Osteocyte (in vitro differentiated cells): ENCODE measurements at regions not wholly inside any gene's neighbourhood (a gene's known extent, or its start where the extent isn't known, plus 50 kb on each side); places are given as distances from the start of the nearest gene placed in this dataset.

Experiments
- DNase-seq: peaks from one replicate; pipeline ENCODE4 v3.0.0; 2021; ENCODE audit warnings: mixed read lengths; ENCODE audit not compliant: unreplicated experiment; ENCODE audit errors: extremely low spot score
- H3K27ac Mint-ChIP-seq: one replicate; pipeline ENCODE4 v1.8.0; 2021; ENCODE audit warnings: mild to moderate bottlenecking, mixed read lengths; ENCODE audit not compliant: unreplicated experiment
- H3K27me3 Mint-ChIP-seq: one replicate; pipeline ENCODE4 v1.8.0; 2021; ENCODE audit warnings: mixed read lengths; ENCODE audit not compliant: unreplicated experiment
- H3K36me3 Mint-ChIP-seq: one replicate; pipeline ENCODE4 v1.8.0; 2021; ENCODE audit warnings: mixed read lengths; ENCODE audit not compliant: unreplicated experiment
- H3K4me1 Mint-ChIP-seq: one replicate; pipeline ENCODE4 v1.8.0; 2021; ENCODE audit warnings: mixed read lengths; ENCODE audit not compliant: unreplicated experiment
- H3K4me3 Mint-ChIP-seq: one replicate; pipeline ENCODE4 v1.8.0; 2021; ENCODE audit warnings: mild to moderate bottlenecking, moderate library complexity, mixed read lengths; ENCODE audit not compliant: unreplicated experiment
- H3K9me3 Mint-ChIP-seq: one replicate; pipeline ENCODE4 v1.8.0; 2021; ENCODE audit warnings: mixed read lengths; ENCODE audit not compliant: unreplicated experiment
- TF ChIP-seq, protein P1 (sequence below): fragments of 200-600 bp; sonication (generic); IDR thresholded peaks from 2 replicates; pipeline ENCODE4 v1.5.0; 2021; ENCODE audit warnings: antibody characterized with exemption, mild to moderate bottlenecking, moderate library complexity

DNA sequence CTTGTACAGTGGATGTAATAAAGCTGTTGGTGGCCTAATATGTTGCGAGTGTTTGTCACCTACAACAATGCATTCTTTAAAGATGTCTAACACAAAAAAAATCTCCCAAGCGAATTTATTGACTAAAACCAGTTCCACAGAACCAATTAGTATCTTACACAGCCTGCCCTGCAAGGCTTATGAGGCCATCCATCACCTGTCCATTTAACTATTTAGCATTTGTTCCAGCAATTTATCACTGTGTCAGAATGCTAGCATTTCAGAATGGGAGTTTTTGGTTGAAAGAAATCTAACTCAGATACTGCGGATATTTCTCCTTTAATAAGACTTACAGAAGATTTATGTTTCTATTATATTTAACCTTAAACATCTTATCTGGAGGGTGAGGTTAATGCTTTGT, 831.1 kb upstream of the PRMT6 start:
- Mint-ChIP-seq H3K27ac (no peak overlapping the region), H3K4me3 (no peak overlapping the region), H3K4me1 (no peaks in the 10 kb centered on the region), H3K9me3 (no peaks in the 10 kb centered on the region), H3K36me3 (no peaks in the 10 kb centered on the region), H3K27me3 (no peaks in the 10 kb centered on the region)
- TF ChIP-seq, protein P1, sequence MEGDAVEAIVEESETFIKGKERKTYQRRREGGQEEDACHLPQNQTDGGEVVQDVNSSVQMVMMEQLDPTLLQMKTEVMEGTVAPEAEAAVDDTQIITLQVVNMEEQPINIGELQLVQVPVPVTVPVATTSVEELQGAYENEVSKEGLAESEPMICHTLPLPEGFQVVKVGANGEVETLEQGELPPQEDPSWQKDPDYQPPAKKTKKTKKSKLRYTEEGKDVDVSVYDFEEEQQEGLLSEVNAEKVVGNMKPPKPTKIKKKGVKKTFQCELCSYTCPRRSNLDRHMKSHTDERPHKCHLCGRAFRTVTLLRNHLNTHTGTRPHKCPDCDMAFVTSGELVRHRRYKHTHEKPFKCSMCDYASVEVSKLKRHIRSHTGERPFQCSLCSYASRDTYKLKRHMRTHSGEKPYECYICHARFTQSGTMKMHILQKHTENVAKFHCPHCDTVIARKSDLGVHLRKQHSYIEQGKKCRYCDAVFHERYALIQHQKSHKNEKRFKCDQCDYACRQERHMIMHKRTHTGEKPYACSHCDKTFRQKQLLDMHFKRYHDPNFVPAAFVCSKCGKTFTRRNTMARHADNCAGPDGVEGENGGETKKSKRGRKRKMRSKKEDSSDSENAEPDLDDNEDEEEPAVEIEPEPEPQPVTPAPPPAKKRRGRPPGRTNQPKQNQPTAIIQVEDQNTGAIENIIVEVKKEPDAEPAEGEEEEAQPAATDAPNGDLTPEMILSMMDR: no peak
- no peak for DNase-seq

DNA sequence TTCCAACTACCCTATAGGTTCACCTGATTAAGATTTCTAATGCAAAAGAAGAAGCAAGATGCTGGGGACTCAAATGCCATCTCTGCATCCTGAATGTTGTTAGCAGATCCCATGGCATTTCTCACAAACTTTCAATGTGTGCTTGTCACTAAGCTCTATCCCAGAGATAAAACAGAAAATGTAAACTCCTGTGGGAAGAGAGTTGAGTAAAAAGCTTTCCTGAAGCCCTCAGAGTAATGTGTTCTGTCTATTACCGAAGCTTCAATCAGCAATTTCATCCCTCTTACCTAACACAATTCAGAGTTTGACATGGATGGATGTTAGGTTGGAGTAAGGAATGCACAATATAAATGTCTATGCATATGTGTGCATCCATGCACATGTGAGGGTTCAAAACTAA, 829.9 kb upstream of the PRMT6 start:
- H3K4me1 Mint-ChIP-seq: no peaks in the 10 kb centered on the region
- no peak overlapping the region for H3K4me3 Mint-ChIP-seq
- no peak for DNase-seq
- peaks cover 3% of the 10 kb centered on the region for H3K9me3 Mint-ChIP-seq
- TF ChIP-seq, protein P1: no peak
- H3K27ac Mint-ChIP-seq: no peak overlapping the region
- H3K36me3 Mint-ChIP-seq: no peaks in the 10 kb centered on the region
- H3K27me3 Mint-ChIP-seq: no peaks in the 10 kb centered on the region

GRCh38 chr1:106232128-106232527, 824.3 kb upstream of the PRMT6 start:
- no peak overlapping the region for H3K27ac Mint-ChIP-seq
- no peaks in the 10 kb centered on the region for H3K4me1 Mint-ChIP-seq
- H3K27me3 Mint-ChIP-seq: no peaks in the 10 kb centered on the region
- H3K4me3 Mint-ChIP-seq: no peak overlapping the region
- H3K36me3 Mint-ChIP-seq: no peaks in the 10 kb centered on the region
- DNase-seq: no peak
- TF ChIP-seq, protein P1: no peak
- H3K9me3 Mint-ChIP-seq: peaks cover 3% of the 10 kb centered on the region

- TF ChIP-seq, protein P1: no peak
- H3K36me3 Mint-ChIP-seq: no peaks in the 10 kb centered on the region
- peaks cover 5% of the 10 kb centered on the region for H3K9me3 Mint-ChIP-seq
- H3K27me3 Mint-ChIP-seq: no peaks in the 10 kb centered on the region
- no peak for DNase-seq
- H3K27ac Mint-ChIP-seq: no peak overlapping the region
- no peaks in the 10 kb centered on the region for H3K4me1 Mint-ChIP-seq
- H3K4me3 Mint-ChIP-seq: no peak overlapping the region
Observed at GRCh38 chr1:106233511-106233910, 823.0 kb upstream of the PRMT6 start.

DNA sequence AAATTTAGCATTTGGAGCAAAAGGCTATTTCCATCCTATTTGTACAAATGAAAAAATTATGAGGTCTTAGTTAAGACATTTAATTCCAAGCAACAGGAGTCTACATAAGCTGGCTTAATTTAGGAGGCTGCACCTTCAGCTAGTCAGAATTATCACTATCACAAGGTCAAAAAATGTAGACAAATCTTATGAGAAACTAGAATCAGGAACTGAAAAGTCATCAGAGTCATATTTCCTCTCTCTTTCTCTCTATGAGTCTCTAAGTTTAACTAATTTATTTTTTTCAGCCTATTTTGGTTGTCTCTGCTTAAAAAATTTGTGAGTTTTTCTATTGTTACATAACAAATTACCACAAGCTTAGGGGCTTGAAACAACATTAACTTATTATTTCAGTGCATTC, 807.1 kb upstream of the PRMT6 start:
- Mint-ChIP-seq H3K4me3 (no peak overlapping the region), H3K36me3 (no peaks in the 10 kb centered on the region), H3K27me3 (no peaks in the 10 kb centered on the region), H3K9me3 (peaks cover 9% of the 10 kb centered on the region), H3K4me1 (no peaks in the 10 kb centered on the region), H3K27ac (no peak overlapping the region)
- DNase-seq: no peak
- TF ChIP-seq, protein P1: no peak
